H9 (cell line): ENCODE measurements at regions not wholly inside any gene's neighbourhood (a gene's known extent, or its start where the extent isn't known, plus 50 kb on each side); places are given as distances from the start of the nearest gene placed in this dataset.

Source experiments
- DNase-seq: peaks from one replicate; pipeline ENCODE4 v3.0.0-alpha.2; 2017
- H2AFZ ChIP-seq: one replicate; pipeline ENCODE4 v1.6.1; 2013; ENCODE audit warnings: mild to moderate bottlenecking, low read length, control low read depth, moderate library complexity
- H2AK5ac ChIP-seq: 2 replicates; pipeline ENCODE4 v1.6.1; 2013; ENCODE audit warnings: low read length, control low read depth, mixed read lengths; ENCODE audit not compliant: insufficient read length
- H2BK120ac ChIP-seq: one replicate; pipeline ENCODE4 v1.6.1; 2013; ENCODE audit warnings: low read depth, mild to moderate bottlenecking, low read length, control low read depth, inconsistent platforms; ENCODE audit not compliant: poor library complexity, severe bottlenecking
- H2BK12ac ChIP-seq: 2 replicates; pipeline ENCODE4 v1.6.1; 2013; ENCODE audit warnings: low read length, control low read depth, mixed read lengths, low read depth; ENCODE audit not compliant: insufficient read length
- H2BK15ac ChIP-seq: 2 replicates; pipeline ENCODE4 v1.6.1; 2013; ENCODE audit warnings: low read depth, low read length, control low read depth
- H2BK20ac ChIP-seq: one replicate; pipeline ENCODE4 v1.6.1; 2013; ENCODE audit warnings: low read depth, mild to moderate bottlenecking, low read length, control low read depth, inconsistent platforms; ENCODE audit not compliant: poor library complexity, severe bottlenecking
- H2BK5ac ChIP-seq: 2 replicates; pipeline ENCODE4 v1.6.1; 2013; ENCODE audit warnings: low read length, control low read depth, mixed read lengths; ENCODE audit not compliant: insufficient read length
- H3K14ac ChIP-seq: 2 replicates; pipeline ENCODE4 v1.6.1; 2013; ENCODE audit warnings: low read length, control low read depth; ENCODE audit not compliant: insufficient read depth
- H3K18ac ChIP-seq: 2 replicates; pipeline ENCODE4 v1.6.1; 2013; ENCODE audit warnings: low read depth, mild to moderate bottlenecking, mixed read lengths, low read length, control low read depth; ENCODE audit not compliant: insufficient read length
- H3K23ac ChIP-seq: 2 replicates; pipeline ENCODE4 v1.6.1; 2013; ENCODE audit warnings: low read length, control low read depth, mixed read lengths, low read depth; ENCODE audit not compliant: insufficient read length
- H3K23me2 ChIP-seq: 2 replicates; pipeline ENCODE4 v1.6.1; 2013; ENCODE audit warnings: low read depth, mild to moderate bottlenecking, mixed read lengths, low read length, control low read depth; ENCODE audit not compliant: insufficient read length, poor library complexity, severe bottlenecking
- H3K27ac ChIP-seq: 2 replicates; pipeline ENCODE4 v1.5.1; 2013; ENCODE audit warnings: low read length, control low read depth, mixed read lengths, low read depth; ENCODE audit not compliant: insufficient read length
- H3K27me3 ChIP-seq: 2 replicates; pipeline ENCODE4 v1.6.1; 2013; ENCODE audit warnings: low read length, control low read depth, inconsistent platforms; ENCODE audit not compliant: insufficient read depth
- H3K4ac ChIP-seq: 2 replicates; pipeline ENCODE4 v1.6.1; 2013; ENCODE audit warnings: low read depth, mild to moderate bottlenecking, control low read depth, inconsistent platforms, low read length, moderate library complexity
- H3K4me1 ChIP-seq: 2 replicates; pipeline ENCODE4 v1.6.1; 2013; ENCODE audit warnings: low read length, control low read depth, inconsistent platforms; ENCODE audit not compliant: insufficient read depth
- H3K4me2 ChIP-seq: 2 replicates; pipeline ENCODE4 v1.6.1; 2013; ENCODE audit warnings: low read length, control low read depth, mixed read lengths; ENCODE audit not compliant: insufficient read length, insufficient read depth
- H3K56ac ChIP-seq: 2 replicates; pipeline ENCODE4 v1.6.1; 2013; ENCODE audit warnings: low read depth, mild to moderate bottlenecking, mixed read lengths, low read length, control low read depth; ENCODE audit not compliant: insufficient read length
- H3K79me1 ChIP-seq: 2 replicates; pipeline ENCODE4 v1.6.1; 2013; ENCODE audit warnings: low read depth, mild to moderate bottlenecking, moderate library complexity, low read length, control low read depth, inconsistent platforms; ENCODE audit not compliant: insufficient read depth, poor library complexity, severe bottlenecking
- H3K79me2 ChIP-seq: 2 replicates; pipeline ENCODE4 v1.6.1; 2013; ENCODE audit warnings: low read length, control low read depth, inconsistent platforms; ENCODE audit not compliant: insufficient read depth
- H3K9ac ChIP-seq: 2 replicates; pipeline ENCODE4 v1.6.1; 2013; ENCODE audit warnings: low read length, control low read depth, mixed read lengths; ENCODE audit not compliant: insufficient read length; ENCODE audit errors: extremely low read depth
- H3K9me3 ChIP-seq: one replicate; pipeline ENCODE4 v1.6.1; 2013; ENCODE audit warnings: low read depth, low read length, inconsistent platforms; ENCODE audit not compliant: control insufficient read depth
- H3T11ph ChIP-seq: one replicate; pipeline ENCODE4 v1.6.1; 2013; ENCODE audit warnings: mild to moderate bottlenecking, low read length, control low read depth, inconsistent platforms
- H4K20me1 ChIP-seq: one replicate; pipeline ENCODE4 v1.6.1; 2013; ENCODE audit not compliant: control insufficient read depth, insufficient read length, insufficient read depth
- H4K5ac ChIP-seq: 2 replicates; pipeline ENCODE4 v1.6.1; 2013; ENCODE audit warnings: low read depth, mild to moderate bottlenecking, mixed read lengths, low read length, control low read depth; ENCODE audit not compliant: insufficient read length
- H4K8ac ChIP-seq: replicated peaks from 2 replicates; pipeline ENCODE4 v1.6.1; 2013; ENCODE audit warnings: low read length, control low read depth, mixed read lengths, low read depth; ENCODE audit not compliant: insufficient read length
- H4K91ac ChIP-seq: 2 replicates; pipeline ENCODE4 v1.6.1; 2013; ENCODE audit warnings: low read depth, mild to moderate bottlenecking, moderate library complexity, mixed read lengths, low read length, control low read depth; ENCODE audit not compliant: insufficient read length
- H3K27ac Mint-ChIP-seq, 3 experiments: 2 replicates in 2 of 3; 3 replicates in 1 of 3; pipeline ENCODE4 v1.8.0; 2020 to 2021; ENCODE audit warnings: mixed read lengths in 3 of 3, mild to moderate bottlenecking in 1 of 3, moderate library complexity in 1 of 3
- H3K27me3 Mint-ChIP-seq: 2 replicates; pipeline ENCODE4 v1.8.0; 2021; ENCODE audit warnings: low read depth, mild to moderate bottlenecking, moderate library complexity, mixed read lengths
- H3K36me3 Mint-ChIP-seq, 3 experiments: 2 replicates in 2 of 3; 3 replicates in 1 of 3; pipeline ENCODE4 v1.8.0; 2020 to 2021; ENCODE audit warnings: low read depth in 3 of 3, mixed read lengths in 3 of 3; ENCODE audit not compliant: insufficient read depth in 1 of 3
- H3K4me1 Mint-ChIP-seq, 2 experiments: 2 replicates each; pipeline ENCODE4 v1.8.0; 2020; ENCODE audit warnings: mixed read lengths in 2 of 2
- H3K4me3 Mint-ChIP-seq, 2 experiments: 2 replicates in 1 of 2; 3 replicates in 1 of 2; pipeline ENCODE4 v1.8.0; 2020 to 2021; ENCODE audit warnings: mild to moderate bottlenecking in 2 of 2, mixed read lengths in 2 of 2, moderate library complexity in 1 of 2
- H3K9me3 Mint-ChIP-seq, 2 experiments: 2 replicates in 1 of 2; 3 replicates in 1 of 2; pipeline ENCODE4 v1.8.0; 2020; ENCODE audit warnings: mild to moderate bottlenecking in 2 of 2, mixed read lengths in 2 of 2, moderate library complexity in 1 of 2
- whole genome bisulfite sequencing: extraction: QIAGEN DNeasy Blood & Tissue Kit; methylation state at CpG from one replicate; pipeline ENCODE4 v1.1.7; 2013; ENCODE audit warnings: missing lambda C conversion rate, low lambda C conversion rate, mixed read lengths; ENCODE audit not compliant: insufficient read length; ENCODE audit errors: extremely low coverage; 5-methylcytosine and 5-hydroxymethylcytosine counted together
- TF ChIP-seq, protein P1 (sequence below): fragments of 200-600 bp; sonication (generic); conservative IDR thresholded peaks from 3 replicates; pipeline ENCODE4 v1.8.0; 2021; ENCODE audit warnings: antibody characterized with exemption, mild to moderate bottlenecking

DNA sequence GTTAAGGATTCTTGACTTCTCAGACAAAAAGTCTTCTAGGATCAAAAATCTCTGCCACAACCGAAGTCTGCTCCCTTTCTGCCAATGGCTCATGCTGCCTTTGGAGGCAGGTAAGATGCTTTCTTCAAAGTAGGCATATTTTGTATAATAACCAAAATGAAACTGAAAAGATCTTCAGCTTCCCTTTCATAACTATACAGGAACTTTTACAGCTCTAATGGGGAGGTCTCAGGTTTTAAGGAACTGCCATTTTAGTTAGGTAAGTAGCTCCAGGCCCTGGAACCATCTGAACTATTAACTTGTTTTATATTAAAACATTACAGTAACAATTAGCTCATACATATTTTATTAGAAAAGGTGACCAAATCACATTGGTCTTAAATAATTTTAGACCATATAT, 110.9 kb upstream of the FREM1 start:
- Histone ChIP-seq H2BK12ac (no peak overlapping the region), H3K23me2 (no peaks in the 10 kb centered on the region), H3T11ph (no peak overlapping the region), H2AFZ (no peak overlapping the region), H3K27me3 (no peaks in the 10 kb centered on the region), H3K79me2 (no peaks in the 10 kb centered on the region), H3K27ac (no peak overlapping the region), H4K5ac (no peak overlapping the region), H3K4me1 (no peaks in the 10 kb centered on the region), H3K4ac (no peak overlapping the region), H3K56ac (no peak overlapping the region), H3K14ac (no peak overlapping the region), H2BK5ac (no peak overlapping the region), H3K9ac (no peak overlapping the region), H3K9me3 (no peaks in the 10 kb centered on the region), H2BK20ac (no peak overlapping the region), H2AK5ac (no peak overlapping the region), H4K8ac (no peak overlapping the region), H3K79me1 (no peaks in the 10 kb centered on the region), H3K23ac (no peak overlapping the region), H4K91ac (no peak overlapping the region), H2BK15ac (no peak overlapping the region), H2BK120ac (no peak overlapping the region), H4K20me1 (no peaks in the 10 kb centered on the region), H3K18ac (no peak overlapping the region), H3K4me2 (no peak overlapping the region)
- H3K9me3 Mint-ChIP-seq = 0 out of 5 replicates have a peak, but pooled peaks cover 0 to 4% of the 10 kb centered on the region in 2 experiments
- no peak for DNase-seq
- no peaks in the 10 kb centered on the region for H3K27me3 Mint-ChIP-seq
- H3K36me3 Mint-ChIP-seq = no peaks in the 10 kb centered on the region
- no peak overlapping the region for H3K27ac Mint-ChIP-seq
- H3K4me1 Mint-ChIP-seq = no peaks in the 10 kb centered on the region
- H3K4me3 Mint-ChIP-seq = no peak overlapping the region
- WGBS = no CpG with 5 or more reads among the region's 1 CpG
- TF ChIP-seq, protein P1, sequence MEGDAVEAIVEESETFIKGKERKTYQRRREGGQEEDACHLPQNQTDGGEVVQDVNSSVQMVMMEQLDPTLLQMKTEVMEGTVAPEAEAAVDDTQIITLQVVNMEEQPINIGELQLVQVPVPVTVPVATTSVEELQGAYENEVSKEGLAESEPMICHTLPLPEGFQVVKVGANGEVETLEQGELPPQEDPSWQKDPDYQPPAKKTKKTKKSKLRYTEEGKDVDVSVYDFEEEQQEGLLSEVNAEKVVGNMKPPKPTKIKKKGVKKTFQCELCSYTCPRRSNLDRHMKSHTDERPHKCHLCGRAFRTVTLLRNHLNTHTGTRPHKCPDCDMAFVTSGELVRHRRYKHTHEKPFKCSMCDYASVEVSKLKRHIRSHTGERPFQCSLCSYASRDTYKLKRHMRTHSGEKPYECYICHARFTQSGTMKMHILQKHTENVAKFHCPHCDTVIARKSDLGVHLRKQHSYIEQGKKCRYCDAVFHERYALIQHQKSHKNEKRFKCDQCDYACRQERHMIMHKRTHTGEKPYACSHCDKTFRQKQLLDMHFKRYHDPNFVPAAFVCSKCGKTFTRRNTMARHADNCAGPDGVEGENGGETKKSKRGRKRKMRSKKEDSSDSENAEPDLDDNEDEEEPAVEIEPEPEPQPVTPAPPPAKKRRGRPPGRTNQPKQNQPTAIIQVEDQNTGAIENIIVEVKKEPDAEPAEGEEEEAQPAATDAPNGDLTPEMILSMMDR = no peak
